ENCODE measurements at regions not wholly inside any gene's neighbourhood (a gene's known extent, or its start where the extent isn't known, plus 50 kb on each side); places are given as distances from the start of the nearest gene placed in this dataset.

DNA sequence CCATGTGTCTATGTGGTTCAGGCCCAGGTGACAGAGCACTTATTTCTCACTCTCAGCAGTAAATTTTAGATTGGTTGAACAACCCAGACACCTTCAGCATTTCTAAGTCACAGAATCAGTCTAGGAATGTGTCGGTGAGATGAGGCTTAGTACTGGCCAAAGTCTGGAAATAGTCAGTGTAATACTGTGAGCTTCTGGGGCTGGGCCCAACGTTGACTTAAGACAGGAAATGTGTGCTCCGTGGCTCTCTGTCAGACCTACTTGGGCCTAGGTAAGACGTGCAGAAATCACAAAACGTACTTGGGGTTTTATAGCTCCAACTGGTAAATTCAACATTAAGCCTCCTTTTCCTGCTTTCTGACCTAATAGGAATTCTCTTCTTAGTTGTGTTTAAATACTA, 160.3 kb upstream of the COL3A1 start:
- ATAC-seq (ENCODE audit: low FRiP score): no peak
- TF ChIP-seq, protein P1, sequence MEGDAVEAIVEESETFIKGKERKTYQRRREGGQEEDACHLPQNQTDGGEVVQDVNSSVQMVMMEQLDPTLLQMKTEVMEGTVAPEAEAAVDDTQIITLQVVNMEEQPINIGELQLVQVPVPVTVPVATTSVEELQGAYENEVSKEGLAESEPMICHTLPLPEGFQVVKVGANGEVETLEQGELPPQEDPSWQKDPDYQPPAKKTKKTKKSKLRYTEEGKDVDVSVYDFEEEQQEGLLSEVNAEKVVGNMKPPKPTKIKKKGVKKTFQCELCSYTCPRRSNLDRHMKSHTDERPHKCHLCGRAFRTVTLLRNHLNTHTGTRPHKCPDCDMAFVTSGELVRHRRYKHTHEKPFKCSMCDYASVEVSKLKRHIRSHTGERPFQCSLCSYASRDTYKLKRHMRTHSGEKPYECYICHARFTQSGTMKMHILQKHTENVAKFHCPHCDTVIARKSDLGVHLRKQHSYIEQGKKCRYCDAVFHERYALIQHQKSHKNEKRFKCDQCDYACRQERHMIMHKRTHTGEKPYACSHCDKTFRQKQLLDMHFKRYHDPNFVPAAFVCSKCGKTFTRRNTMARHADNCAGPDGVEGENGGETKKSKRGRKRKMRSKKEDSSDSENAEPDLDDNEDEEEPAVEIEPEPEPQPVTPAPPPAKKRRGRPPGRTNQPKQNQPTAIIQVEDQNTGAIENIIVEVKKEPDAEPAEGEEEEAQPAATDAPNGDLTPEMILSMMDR (IDR thresholded peaks at IDR 0.05): no peak
- DNase-seq (ENCODE audit: low spot score): no peak

DNA sequence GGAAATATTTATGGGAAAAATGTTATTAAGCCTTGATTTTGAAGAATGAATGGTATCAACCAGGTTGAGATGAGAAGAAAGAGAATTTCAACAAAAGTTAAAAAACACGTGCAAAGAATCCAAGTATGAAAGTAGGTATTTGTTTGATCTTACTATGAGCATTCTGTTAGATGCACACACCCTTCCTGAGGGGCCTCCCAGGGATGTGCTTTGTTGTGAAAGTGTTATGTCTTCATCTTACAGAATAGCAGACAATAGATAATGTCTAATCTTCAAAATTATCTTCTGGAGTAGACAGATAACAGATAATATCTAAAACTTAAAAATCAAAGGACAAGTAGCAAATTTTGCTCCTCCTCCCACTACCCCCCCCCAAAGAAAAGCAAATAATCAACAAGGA, 155.2 kb upstream of the COL3A1 start:
- ATAC-seq (ENCODE audit: low FRiP score) (no peak), DNase-seq (ENCODE audit: low spot score) (no peak)
- TF ChIP-seq, protein P1 (IDR thresholded peaks at IDR 0.05): no peak

DNA sequence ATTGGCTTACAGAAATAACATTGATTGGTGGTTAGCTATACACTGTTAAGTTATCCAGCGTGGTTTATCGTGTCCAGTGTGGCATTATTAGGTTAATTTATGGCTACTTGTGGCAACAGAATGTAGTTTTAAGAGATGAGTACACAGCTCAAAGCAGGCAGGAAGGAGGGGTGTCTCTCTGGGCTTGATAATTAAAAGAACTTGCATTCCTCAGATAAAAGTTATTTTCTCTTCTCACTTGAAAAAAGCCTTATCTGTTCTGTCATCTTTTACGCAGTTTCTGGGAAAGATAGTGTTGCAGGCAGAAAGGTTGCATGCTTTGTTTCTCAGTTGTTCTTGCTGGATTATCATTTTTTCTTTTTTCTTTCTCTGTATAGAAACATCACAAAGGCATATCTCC, 154.4 kb upstream of the COL3A1 start:
- ATAC-seq (ENCODE audit: low FRiP score) (no peak), DNase-seq (ENCODE audit: low spot score) (no peak)
- TF ChIP-seq, protein P1 (IDR thresholded peaks at IDR 0.05): no peak

DNA sequence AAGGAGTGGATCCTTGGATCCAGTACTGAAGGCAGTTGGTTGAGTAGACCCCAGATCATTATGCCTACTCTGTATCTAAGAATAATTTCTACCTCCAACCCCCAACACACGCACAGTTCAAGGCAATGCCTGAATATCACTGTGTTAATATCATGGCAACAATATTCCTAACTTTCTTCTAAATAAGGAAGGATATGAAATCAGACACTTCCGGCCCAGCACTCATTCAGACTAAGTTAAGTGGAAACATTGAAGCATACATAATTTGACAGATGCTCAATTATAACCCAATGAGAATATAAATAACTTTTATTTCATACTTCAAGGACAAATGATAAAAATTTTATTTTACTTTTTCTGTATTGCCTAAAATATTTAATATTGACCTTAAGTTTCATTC, 153.6 kb upstream of the COL3A1 start:
- TF ChIP-seq, protein P1 (IDR thresholded peaks at IDR 0.05): no peak
- no peak for ATAC-seq (ENCODE audit: low FRiP score)
- no peak for DNase-seq (ENCODE audit: low spot score)

DNA sequence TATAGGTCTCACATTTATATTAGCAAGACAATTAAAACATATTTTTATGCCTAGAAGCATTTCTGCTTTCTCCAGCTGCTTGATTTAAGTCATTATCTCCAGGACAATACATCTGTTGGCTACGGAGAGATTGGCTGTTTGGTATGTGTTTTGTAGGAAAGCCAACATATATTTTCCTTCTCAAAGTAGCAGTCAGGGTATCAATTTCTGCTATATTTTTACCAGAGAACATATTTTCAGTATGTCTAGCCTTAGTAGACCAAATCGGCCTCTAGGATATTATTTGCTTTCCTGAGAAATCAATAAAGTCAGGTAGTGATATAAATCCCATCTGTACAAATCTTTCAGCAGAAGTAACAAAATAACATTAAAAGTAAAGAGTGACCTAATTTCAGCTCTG, 150.0 kb upstream of the COL3A1 start:
- DNase-seq (ENCODE audit: low spot score) (no peak), ATAC-seq (ENCODE audit: low FRiP score) (no peak)
- TF ChIP-seq, protein P1 (IDR thresholded peaks at IDR 0.05): no peak

DNA sequence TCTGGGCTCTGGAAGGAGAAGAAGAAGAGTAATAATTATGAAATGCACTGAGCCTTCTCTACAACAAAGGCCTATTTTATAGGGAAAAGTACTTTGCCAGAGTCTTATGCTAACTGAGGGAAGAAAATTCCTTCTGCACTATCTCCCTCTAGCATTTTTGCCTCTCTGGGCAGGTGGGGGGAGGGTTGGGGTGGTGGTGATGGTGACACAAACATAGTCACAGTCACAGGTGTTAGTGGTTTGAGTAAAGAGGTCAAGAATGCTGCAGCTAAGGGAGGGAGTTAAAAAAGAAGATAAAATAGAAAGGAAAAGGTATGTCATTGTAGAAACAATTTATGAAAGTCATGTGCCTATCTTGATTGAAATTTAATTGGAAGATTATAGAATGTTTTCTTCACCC, 140.8 kb upstream of the COL3A1 start:
- TF ChIP-seq, protein P1 (IDR thresholded peaks at IDR 0.05): no peak
- DNase-seq (ENCODE audit: low spot score): no peak
- ATAC-seq (ENCODE audit: low FRiP score): no peak

DNA sequence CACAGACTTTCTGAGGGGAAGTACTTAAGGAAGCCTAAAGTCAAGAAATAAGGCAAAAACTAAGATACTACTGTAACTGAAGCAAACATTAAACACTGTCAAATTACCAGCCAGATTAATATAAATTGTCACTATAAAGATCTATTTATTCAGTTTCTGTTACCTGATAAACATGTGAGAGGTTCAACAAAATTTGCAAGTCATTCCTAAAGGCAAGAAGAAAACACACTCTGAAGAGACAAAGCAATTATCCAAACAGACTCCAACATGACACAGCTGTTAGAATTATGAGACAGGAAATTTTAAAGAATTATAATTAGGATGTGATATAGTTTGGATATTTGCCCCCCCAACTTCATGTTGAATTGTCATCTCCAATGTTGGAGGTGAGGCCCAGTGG, 140.4 kb upstream of the COL3A1 start:
- TF ChIP-seq, protein P1 (IDR thresholded peaks at IDR 0.05): no peak
- ATAC-seq (ENCODE audit: low FRiP score): no peak
- no peak for DNase-seq (ENCODE audit: low spot score)
